H1 (cell line): ENCODE measurements at regions not wholly inside any gene's neighbourhood (a gene's known extent, or its start where the extent isn't known, plus 50 kb on each side); places are given as distances from the start of the nearest gene placed in this dataset.

Experiments used
- GTF2F1 ChIP-seq: IDR thresholded peaks from 2 replicates; pipeline ENCODE4 v1.6.1; 2012; ENCODE audit warnings: low read depth, low read length, improper control_type of control experiment, borderline replicate concordance
- POU5F1 ChIP-seq: IDR thresholded peaks from 2 replicates; pipeline ENCODE4 v1.6.1; 2011; ENCODE audit warnings: low read depth, mild to moderate bottlenecking, low read length, moderate library complexity
- RBBP5 ChIP-seq: IDR thresholded peaks from 2 replicates; pipeline ENCODE4 v1.7.1; 2012; ENCODE audit warnings: low read depth, mild to moderate bottlenecking, inconsistent platforms, low read length, moderate library complexity, borderline replicate concordance
- SIRT6 ChIP-seq: IDR thresholded peaks from one replicate; pipeline ENCODE4 v1.7.1; 2012; ENCODE audit warnings: low read length, inconsistent platforms
- SP1 ChIP-seq: IDR thresholded peaks from 2 replicates; pipeline ENCODE4 v1.6.1; 2011; ENCODE audit warnings: low read depth, low read length
- TF ChIP-seq, protein P1 (sequence below): fragments of 300-600 bp; sonication (generic); IDR thresholded peaks from 2 replicates; pipeline ENCODE4 v1.7.1; 2012; ENCODE audit warnings: low read length, moderate library complexity, mild to moderate bottlenecking, inconsistent platforms; ENCODE audit not compliant: insufficient replicate concordance

DNA sequence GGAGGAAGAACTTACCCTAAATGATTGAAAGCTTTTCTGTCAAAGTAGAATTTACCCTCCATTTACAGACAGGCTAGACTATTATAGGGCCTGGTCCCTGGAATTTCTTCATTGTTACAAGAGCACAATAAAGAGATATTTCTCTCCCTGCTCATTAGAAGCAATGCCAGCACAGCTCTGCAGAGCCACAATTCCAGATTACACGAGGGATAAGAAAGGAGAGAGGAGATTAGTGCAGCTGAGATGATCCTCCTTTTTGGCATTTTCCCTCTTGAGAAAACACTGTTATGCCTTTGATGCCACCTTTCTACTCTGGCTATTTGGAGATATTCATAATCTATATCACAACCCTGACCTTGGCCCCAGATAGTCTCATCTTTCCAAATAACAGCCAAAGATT, 1119.5 kb upstream of the TMPRSS15 start (continued):
- TF ChIP-seq, protein P1, sequence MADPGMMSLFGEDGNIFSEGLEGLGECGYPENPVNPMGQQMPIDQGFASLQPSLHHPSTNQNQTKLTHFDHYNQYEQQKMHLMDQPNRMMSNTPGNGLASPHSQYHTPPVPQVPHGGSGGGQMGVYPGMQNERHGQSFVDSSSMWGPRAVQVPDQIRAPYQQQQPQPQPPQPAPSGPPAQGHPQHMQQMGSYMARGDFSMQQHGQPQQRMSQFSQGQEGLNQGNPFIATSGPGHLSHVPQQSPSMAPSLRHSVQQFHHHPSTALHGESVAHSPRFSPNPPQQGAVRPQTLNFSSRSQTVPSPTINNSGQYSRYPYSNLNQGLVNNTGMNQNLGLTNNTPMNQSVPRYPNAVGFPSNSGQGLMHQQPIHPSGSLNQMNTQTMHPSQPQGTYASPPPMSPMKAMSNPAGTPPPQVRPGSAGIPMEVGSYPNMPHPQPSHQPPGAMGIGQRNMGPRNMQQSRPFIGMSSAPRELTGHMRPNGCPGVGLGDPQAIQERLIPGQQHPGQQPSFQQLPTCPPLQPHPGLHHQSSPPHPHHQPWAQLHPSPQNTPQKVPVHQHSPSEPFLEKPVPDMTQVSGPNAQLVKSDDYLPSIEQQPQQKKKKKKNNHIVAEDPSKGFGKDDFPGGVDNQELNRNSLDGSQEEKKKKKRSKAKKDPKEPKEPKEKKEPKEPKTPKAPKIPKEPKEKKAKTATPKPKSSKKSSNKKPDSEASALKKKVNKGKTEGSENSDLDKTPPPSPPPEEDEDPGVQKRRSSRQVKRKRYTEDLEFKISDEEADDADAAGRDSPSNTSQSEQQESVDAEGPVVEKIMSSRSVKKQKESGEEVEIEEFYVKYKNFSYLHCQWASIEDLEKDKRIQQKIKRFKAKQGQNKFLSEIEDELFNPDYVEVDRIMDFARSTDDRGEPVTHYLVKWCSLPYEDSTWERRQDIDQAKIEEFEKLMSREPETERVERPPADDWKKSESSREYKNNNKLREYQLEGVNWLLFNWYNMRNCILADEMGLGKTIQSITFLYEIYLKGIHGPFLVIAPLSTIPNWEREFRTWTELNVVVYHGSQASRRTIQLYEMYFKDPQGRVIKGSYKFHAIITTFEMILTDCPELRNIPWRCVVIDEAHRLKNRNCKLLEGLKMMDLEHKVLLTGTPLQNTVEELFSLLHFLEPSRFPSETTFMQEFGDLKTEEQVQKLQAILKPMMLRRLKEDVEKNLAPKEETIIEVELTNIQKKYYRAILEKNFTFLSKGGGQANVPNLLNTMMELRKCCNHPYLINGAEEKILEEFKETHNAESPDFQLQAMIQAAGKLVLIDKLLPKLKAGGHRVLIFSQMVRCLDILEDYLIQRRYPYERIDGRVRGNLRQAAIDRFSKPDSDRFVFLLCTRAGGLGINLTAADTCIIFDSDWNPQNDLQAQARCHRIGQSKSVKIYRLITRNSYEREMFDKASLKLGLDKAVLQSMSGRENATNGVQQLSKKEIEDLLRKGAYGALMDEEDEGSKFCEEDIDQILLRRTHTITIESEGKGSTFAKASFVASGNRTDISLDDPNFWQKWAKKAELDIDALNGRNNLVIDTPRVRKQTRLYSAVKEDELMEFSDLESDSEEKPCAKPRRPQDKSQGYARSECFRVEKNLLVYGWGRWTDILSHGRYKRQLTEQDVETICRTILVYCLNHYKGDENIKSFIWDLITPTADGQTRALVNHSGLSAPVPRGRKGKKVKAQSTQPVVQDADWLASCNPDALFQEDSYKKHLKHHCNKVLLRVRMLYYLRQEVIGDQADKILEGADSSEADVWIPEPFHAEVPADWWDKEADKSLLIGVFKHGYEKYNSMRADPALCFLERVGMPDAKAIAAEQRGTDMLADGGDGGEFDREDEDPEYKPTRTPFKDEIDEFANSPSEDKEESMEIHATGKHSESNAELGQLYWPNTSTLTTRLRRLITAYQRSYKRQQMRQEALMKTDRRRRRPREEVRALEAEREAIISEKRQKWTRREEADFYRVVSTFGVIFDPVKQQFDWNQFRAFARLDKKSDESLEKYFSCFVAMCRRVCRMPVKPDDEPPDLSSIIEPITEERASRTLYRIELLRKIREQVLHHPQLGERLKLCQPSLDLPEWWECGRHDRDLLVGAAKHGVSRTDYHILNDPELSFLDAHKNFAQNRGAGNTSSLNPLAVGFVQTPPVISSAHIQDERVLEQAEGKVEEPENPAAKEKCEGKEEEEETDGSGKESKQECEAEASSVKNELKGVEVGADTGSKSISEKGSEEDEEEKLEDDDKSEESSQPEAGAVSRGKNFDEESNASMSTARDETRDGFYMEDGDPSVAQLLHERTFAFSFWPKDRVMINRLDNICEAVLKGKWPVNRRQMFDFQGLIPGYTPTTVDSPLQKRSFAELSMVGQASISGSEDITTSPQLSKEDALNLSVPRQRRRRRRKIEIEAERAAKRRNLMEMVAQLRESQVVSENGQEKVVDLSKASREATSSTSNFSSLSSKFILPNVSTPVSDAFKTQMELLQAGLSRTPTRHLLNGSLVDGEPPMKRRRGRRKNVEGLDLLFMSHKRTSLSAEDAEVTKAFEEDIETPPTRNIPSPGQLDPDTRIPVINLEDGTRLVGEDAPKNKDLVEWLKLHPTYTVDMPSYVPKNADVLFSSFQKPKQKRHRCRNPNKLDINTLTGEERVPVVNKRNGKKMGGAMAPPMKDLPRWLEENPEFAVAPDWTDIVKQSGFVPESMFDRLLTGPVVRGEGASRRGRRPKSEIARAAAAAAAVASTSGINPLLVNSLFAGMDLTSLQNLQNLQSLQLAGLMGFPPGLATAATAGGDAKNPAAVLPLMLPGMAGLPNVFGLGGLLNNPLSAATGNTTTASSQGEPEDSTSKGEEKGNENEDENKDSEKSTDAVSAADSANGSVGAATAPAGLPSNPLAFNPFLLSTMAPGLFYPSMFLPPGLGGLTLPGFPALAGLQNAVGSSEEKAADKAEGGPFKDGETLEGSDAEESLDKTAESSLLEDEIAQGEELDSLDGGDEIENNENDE: no peak
- TF ChIP-seq RBBP5: no peak
- no peak for TF ChIP-seq POU5F1
- TF ChIP-seq SP1: no peak
- TF ChIP-seq GTF2F1: no peak
- no peak for TF ChIP-seq SIRT6
- TF ChIP-seq, all 59 proteins: peak for 0
